HUES48 (cell line): ENCODE measurements at regions not wholly inside any gene's neighbourhood (a gene's known extent, or its start where the extent isn't known, plus 50 kb on each side); places are given as distances from the start of the nearest gene placed in this dataset.

Source experiments
- H3K27ac ChIP-seq: one replicate; pipeline ENCODE4 v1.7.0; 2013; ENCODE audit warnings: low read depth, low read length, inconsistent platforms
- H3K27me3 ChIP-seq: 2 replicates; pipeline ENCODE4 v1.6.1; 2013; ENCODE audit warnings: mild to moderate bottlenecking, low read length; ENCODE audit not compliant: control insufficient read depth, insufficient read depth
- H3K36me3 ChIP-seq: 2 replicates; pipeline ENCODE4 v1.6.1; 2013; ENCODE audit warnings: low read length; ENCODE audit not compliant: control insufficient read depth, insufficient read depth
- H3K4me1 ChIP-seq: 2 replicates; pipeline ENCODE4 v1.6.1; 2013; ENCODE audit warnings: mild to moderate bottlenecking, low read length; ENCODE audit not compliant: control insufficient read depth, insufficient read depth
- H3K4me3 ChIP-seq: 2 replicates; pipeline ENCODE4 v1.5.1; 2013; ENCODE audit warnings: mild to moderate bottlenecking, low read depth, low read length
- H3K9ac ChIP-seq: 2 replicates; pipeline ENCODE4 v1.6.1; 2013; ENCODE audit warnings: mild to moderate bottlenecking, low read depth, low read length, moderate library complexity
- H3K9me3 ChIP-seq: 2 replicates; pipeline ENCODE4 v1.6.1; 2013; ENCODE audit warnings: low read length; ENCODE audit not compliant: control insufficient read depth, insufficient read depth

- Histone ChIP-seq H3K4me1 (peaks cover 19% of the 10 kb centered on the region), H3K27me3 (no peaks in the 10 kb centered on the region)
Measured at GRCh38 chr6:134453792-134454510, 136.0 kb upstream of the SGK1 start.

DNA sequence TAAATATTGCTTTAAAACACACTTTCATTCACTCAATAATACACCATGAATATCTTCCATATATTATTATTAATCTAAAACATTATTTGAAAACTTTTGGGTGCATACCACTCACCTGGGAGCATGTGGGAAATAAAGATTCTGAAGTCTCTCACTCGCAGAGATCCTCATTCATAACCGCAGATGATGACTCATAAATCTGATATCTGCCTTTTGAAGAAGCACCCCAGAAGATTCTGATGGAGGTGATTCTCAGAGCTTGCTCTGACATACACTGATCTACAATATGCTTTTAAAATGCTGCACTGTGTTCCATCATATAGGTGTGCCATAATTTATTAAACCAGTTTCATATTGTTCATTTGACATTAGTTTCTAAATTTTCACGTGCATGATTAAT lies 135.0 kb upstream of the SGK1 start:
- no peaks in the 10 kb centered on the region for H3K36me3 ChIP-seq
- no peak overlapping the region for H3K9ac ChIP-seq
- H3K4me1 ChIP-seq: peaks cover 19% of the 10 kb centered on the region
- no peaks in the 10 kb centered on the region for H3K9me3 ChIP-seq
- no peak overlapping the region for H3K4me3 ChIP-seq
- H3K27me3 ChIP-seq: no peaks in the 10 kb centered on the region
- no peak overlapping the region for H3K27ac ChIP-seq

More at GRCh38 chr6:134453792-134454510, 136.0 kb upstream of the SGK1 start:
- H3K9ac ChIP-seq: no peak overlapping the region
- no peaks in the 10 kb centered on the region for H3K9me3 ChIP-seq
- H3K4me3 ChIP-seq: no peak overlapping the region
- H3K36me3 ChIP-seq: no peaks in the 10 kb centered on the region
- H3K27ac ChIP-seq: no peak overlapping the region

DNA sequence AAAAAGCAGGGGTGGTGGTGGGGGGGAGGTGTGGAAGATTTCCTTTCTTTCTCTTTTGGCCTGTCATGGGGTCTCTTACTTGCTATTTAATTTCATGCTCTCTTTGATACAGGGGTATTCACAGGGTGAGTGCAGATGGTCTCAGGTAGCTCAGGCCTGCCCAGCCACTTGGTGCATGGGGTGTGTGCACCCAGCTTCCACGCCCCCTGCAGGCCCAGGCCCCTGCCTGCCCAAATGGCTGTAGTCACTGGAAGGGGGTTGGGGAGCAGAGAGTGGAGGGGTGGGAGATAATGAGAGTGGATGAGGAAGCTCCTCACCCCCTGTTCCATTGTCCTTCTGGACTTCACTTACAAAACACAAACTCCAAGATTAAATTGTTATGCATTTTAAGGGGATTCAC lies 133.6 kb upstream of the SGK1 start:
- H3K27me3 ChIP-seq: no peaks in the 10 kb centered on the region
- no peak overlapping the region for H3K27ac ChIP-seq
- H3K9me3 ChIP-seq: no peaks in the 10 kb centered on the region
- no peak overlapping the region for H3K4me3 ChIP-seq
- H3K4me1 ChIP-seq: peaks cover 19% of the 10 kb centered on the region
- no peak overlapping the region for H3K9ac ChIP-seq
- no peaks in the 10 kb centered on the region for H3K36me3 ChIP-seq

GRCh38 chr6:134449781-134450180 lies 131.9 kb upstream of the SGK1 start:
- H3K4me1 ChIP-seq: peaks cover 18% of the 10 kb centered on the region
- no peak overlapping the region for H3K4me3 ChIP-seq
- H3K9ac ChIP-seq: no peak overlapping the region
- no peak overlapping the region for H3K27ac ChIP-seq
- H3K9me3 ChIP-seq: no peaks in the 10 kb centered on the region
- H3K27me3 ChIP-seq: no peaks in the 10 kb centered on the region
- H3K36me3 ChIP-seq: no peaks in the 10 kb centered on the region

GRCh38 chr6:134449004-134449403 lies 131.1 kb upstream of the SGK1 start:
- Histone ChIP-seq H3K4me1 (peaks cover 11% of the 10 kb centered on the region), H3K4me3 (no peak overlapping the region), H3K27me3 (no peaks in the 10 kb centered on the region), H3K9me3 (no peaks in the 10 kb centered on the region), H3K9ac (no peak overlapping the region), H3K36me3 (no peaks in the 10 kb centered on the region), H3K27ac (no peak overlapping the region)

- Histone ChIP-seq H3K36me3 (no peaks in the 10 kb centered on the region), H3K27me3 (no peaks in the 10 kb centered on the region), H3K9me3 (no peaks in the 10 kb centered on the region), H3K4me3 (no peak overlapping the region), H3K9ac (no peak overlapping the region), H3K4me1 (no peaks in the 10 kb centered on the region), H3K27ac (no peak overlapping the region)
Measured at GRCh38 chr6:134447883-134448387, 130.0 kb upstream of the SGK1 start.

DNA sequence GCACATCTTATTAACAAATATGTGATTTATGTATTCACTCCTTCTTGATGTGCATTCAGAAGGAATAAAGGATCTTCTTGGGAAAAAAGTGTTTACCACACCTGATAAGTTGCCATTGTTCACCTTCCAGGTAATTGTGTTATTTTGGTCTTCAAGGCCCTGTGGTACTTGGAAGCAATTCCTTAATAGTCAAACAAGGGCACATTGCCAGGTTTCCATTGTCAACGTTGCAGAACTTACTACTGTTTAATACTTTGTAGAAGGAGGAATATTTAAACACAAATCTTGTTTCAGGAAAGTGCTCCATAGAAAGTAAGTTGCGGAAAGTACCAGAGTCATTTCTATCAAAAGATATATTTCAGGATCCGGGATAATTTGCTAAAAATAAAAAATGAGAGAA lies 129.5 kb upstream of the SGK1 start:
- no peaks in the 10 kb centered on the region for H3K9me3 ChIP-seq
- H3K27me3 ChIP-seq: no peaks in the 10 kb centered on the region
- H3K27ac ChIP-seq: no peak overlapping the region
- H3K9ac ChIP-seq: no peak overlapping the region
- H3K36me3 ChIP-seq: no peaks in the 10 kb centered on the region
- H3K4me1 ChIP-seq: no peaks in the 10 kb centered on the region
- no peak overlapping the region for H3K4me3 ChIP-seq

DNA sequence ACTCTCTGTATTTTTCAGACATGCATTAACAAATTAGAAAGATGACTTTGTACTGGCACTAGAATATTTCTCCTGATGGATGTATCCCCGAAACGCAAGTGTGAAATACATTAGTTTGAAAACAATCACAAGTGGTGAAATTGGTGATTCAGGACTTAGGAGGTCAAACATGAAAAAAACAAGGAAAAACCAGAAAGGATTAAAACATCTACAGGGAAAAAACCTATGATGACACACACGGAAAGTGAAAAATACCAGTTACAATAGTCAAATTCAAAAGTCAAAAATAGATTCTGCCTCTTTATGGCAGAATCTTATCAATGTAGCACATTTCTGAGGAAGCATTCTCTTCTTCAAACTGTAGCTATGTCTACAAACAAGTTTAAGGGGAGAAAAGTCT lies 129.0 kb upstream of the SGK1 start:
- Histone ChIP-seq H3K4me3 (no peak overlapping the region), H3K27ac (no peak overlapping the region), H3K4me1 (no peaks in the 10 kb centered on the region), H3K36me3 (no peaks in the 10 kb centered on the region), H3K27me3 (no peaks in the 10 kb centered on the region), H3K9ac (no peak overlapping the region), H3K9me3 (no peaks in the 10 kb centered on the region)

DNA sequence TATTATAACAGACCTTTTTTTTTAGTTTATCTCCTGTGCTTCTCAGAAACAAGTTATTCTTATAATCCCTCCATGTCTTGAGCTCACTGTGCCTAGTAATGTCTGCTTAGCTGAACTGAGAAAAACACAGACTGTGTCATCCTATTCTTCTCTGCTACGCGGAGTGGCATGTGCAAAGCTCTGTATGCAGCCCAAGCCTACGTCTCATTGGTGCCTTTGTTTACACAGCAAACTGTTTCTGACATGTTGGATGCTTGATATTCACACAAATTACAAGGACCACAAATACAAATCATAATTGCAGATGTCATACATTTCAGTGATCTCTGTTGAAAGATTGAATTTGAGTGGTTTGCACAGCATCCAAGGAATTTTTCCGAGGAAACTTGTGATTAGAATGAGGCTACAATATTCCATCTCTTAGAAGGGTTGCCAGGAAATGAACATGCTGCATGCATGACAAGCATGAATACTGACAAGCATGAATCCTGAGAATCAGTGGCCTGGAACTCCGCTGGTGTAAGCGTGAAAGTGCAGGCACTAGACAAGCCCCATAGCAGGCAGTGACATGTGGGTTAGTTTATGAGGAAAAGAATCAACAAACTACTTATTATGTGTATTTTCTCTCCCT lies 128.4 kb upstream of the SGK1 start:
- Histone ChIP-seq H3K4me3 (no peak overlapping the region), H3K27me3 (no peaks in the 10 kb centered on the region), H3K27ac (no peak overlapping the region), H3K9me3 (no peaks in the 10 kb centered on the region), H3K36me3 (no peaks in the 10 kb centered on the region), H3K9ac (no peak overlapping the region), H3K4me1 (no peaks in the 10 kb centered on the region)

DNA sequence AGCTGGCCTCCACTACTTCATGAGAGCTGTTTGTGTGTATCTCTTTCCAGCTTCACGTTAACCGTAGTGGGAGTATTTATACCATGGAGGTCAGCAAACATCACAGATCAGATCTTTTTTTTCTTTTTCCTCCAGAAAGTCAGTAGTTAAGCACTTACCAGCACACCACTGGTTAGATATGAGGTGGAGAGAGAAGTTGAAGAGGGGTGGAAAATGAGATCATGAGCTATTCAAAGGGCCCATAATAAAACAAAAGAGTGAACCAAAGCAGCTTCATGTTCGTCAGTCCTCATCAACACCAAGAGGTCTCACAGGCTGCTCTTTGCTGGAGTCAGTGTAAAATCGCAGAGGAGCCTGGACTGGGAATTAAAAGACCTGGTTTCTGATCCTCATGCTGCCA lies 125.1 kb upstream of the SGK1 start:
- H3K4me3 ChIP-seq: no peak overlapping the region
- no peak overlapping the region for H3K27ac ChIP-seq
- no peak overlapping the region for H3K9ac ChIP-seq
- no peaks in the 10 kb centered on the region for H3K36me3 ChIP-seq
- no peaks in the 10 kb centered on the region for H3K4me1 ChIP-seq
- no peaks in the 10 kb centered on the region for H3K27me3 ChIP-seq
- H3K9me3 ChIP-seq: no peaks in the 10 kb centered on the region

DNA sequence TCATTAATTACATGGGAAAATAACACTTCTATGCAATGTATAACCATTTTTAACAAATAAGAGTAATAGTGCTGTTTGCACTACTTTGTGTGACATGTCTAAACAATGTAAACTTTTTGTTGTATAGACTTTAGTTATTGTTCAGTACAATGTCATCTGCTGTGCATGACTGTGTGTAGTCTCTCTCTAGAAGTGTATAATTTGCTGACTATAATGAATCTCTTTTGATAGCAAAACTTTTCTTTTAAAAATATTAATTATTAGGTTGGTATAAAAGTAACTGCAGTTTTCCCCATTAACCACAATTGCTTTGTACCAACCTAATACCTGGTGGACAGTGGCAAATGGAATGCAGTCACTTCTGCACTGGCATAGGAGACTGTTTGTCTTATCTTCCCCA lies 124.2 kb upstream of the SGK1 start:
- H3K27me3 ChIP-seq: no peaks in the 10 kb centered on the region
- no peak overlapping the region for H3K9ac ChIP-seq
- no peak overlapping the region for H3K27ac ChIP-seq

More for the DNA sequence above, 124.2 kb upstream of the SGK1 start:
- Histone ChIP-seq H3K4me3 (no peak overlapping the region), H3K9me3 (no peaks in the 10 kb centered on the region), H3K4me1 (no peaks in the 10 kb centered on the region), H3K36me3 (no peaks in the 10 kb centered on the region)
